Panc1 (cell line): ENCODE measurements at regions not wholly inside any gene's neighbourhood (a gene's known extent, or its start where the extent isn't known, plus 50 kb on each side); places are given as distances from the start of the nearest gene placed in this dataset.

ENCODE experiments used
- ATAC-seq: fragments of 200-7000 bp; cut with Tn5 transposase; 2 replicates; pipeline ENCODE4 v1.9.1; 2020; ENCODE audit warnings: mild to moderate bottlenecking, moderate library complexity
- BruUV-seq: library from RNA; stranded (reverse); fragments of 400-500 nt; replicated peaks from 2 replicates; lab custom pipeline; 2021; lab: Mats Ljungman, UMichigan
- CTCF ChIA-PET: fragments of 300-600 bp; sonication (Branson Sonifier 250); formaldehyde crosslinking; loops from one replicate; lab custom pipeline; 2022; ENCODE audit warnings: antibody characterized with exemption; lab: Charles Lee
- POLR2A ChIA-PET: fragments of 300-600 bp; sonication (Branson Sonifier 250); formaldehyde crosslinking; loops from one replicate; lab custom pipeline; 2022; ENCODE audit warnings: antibody characterized with exemption; lab: Charles Lee
- DNase-seq: peaks from one replicate; pipeline ENCODE4 v3.0.0-alpha.2; 2010; ENCODE audit warnings: low read depth, low spot score
- H3K27ac ChIP-seq: 2 replicates; pipeline ENCODE4 v1.5.1; 2011; ENCODE audit warnings: mild to moderate bottlenecking, low read length, inconsistent platforms
- H3K27me3 ChIP-seq: fragments of 200-500 bp; sonication (Bioruptor generic); 2 replicates; pipeline ENCODE4 v1.6.0; 2014; ENCODE audit warnings: low read length, inconsistent platforms; ENCODE audit not compliant: control insufficient read depth, insufficient read depth
- H3K36me3 ChIP-seq: fragments of 200-500 bp; sonication (Bioruptor generic); 2 replicates; pipeline ENCODE4 v1.5.1; 2014; ENCODE audit warnings: inconsistent platforms, mild to moderate bottlenecking, low read length, moderate library complexity; ENCODE audit not compliant: control insufficient read depth, insufficient read depth
- H3K4me1 ChIP-seq: 2 replicates; pipeline ENCODE4 v1.5.1; 2011; ENCODE audit warnings: inconsistent platforms, mild to moderate bottlenecking, low read length, moderate library complexity; ENCODE audit not compliant: control insufficient read depth, insufficient read depth
- H3K4me3 ChIP-seq, 2 experiments: 2 replicates each; pipeline ENCODE4 v1.5.1; 2011 to 2012; ENCODE audit warnings: low read depth in 2 of 2, low read length in 2 of 2, mild to moderate bottlenecking in 2 of 2, inconsistent platforms in 1 of 2, moderate library complexity in 1 of 2
- H3K9me3 ChIP-seq: fragments of 200-500 bp; sonication (Bioruptor generic); 2 replicates; pipeline ENCODE4 v1.5.1; 2014; ENCODE audit warnings: low read depth, mild to moderate bottlenecking, inconsistent platforms, low read length, moderate library complexity; ENCODE audit not compliant: control insufficient read depth, insufficient read depth
- CTCF ChIP-seq: fragments of 450-650 bp; IDR thresholded peaks from 2 replicates; pipeline ENCODE4 v1.5.1; 2017; ENCODE audit warnings: mild to moderate bottlenecking
- POLR2AphosphoS5 ChIP-seq: IDR thresholded peaks from 2 replicates; pipeline ENCODE4 v1.6.1; 2012; ENCODE audit warnings: mild to moderate bottlenecking, low read depth, low read length, moderate library complexity
- REST ChIP-seq, 2 experiments: IDR thresholded peaks; 2 replicates each; pipeline ENCODE4 v1.6.1; 2011 to 2012; ENCODE audit warnings: low read depth in 2 of 2, control low read depth in 1 of 2, low read length in 1 of 2, mild to moderate bottlenecking in 1 of 2, moderate library complexity in 1 of 2; ENCODE audit not compliant: insufficient read depth in 1 of 2
- SIN3A ChIP-seq: IDR thresholded peaks from 2 replicates; pipeline ENCODE4 v1.6.1; 2012; ENCODE audit warnings: low read depth, mild to moderate bottlenecking, low read length, moderate library complexity, borderline replicate concordance; ENCODE audit not compliant: insufficient read depth
- TCF7L2 ChIP-seq: IDR thresholded peaks from 2 replicates; pipeline ENCODE4 v1.6.1; 2011; ENCODE audit warnings: mild to moderate bottlenecking, low read depth, low read length, inconsistent platforms
- in situ Hi-C: cut with HindIII; loops from 2 replicates; pipeline ENCODE4 v1.10.0; 2016; ENCODE audit warnings: low sequenced_read_pairs, low pct_unique_long_range_greater_than_20kb
- intact Hi-C: fragments of 100-400 bp; cut with micrococcal nuclease; formaldehyde crosslinking; loops from one replicate; pipeline ENCODE4 v1.10.0; 2022; ENCODE audit not compliant: unreplicated experiment

GRCh38 chr10:33509231-33509831 lies 174.9 kb upstream of the NRP1 start:
- H3K4me3 ChIP-seq, result peak overlapping the region in 1 of 2 experiments; percentile 10; a peak in 2 of 4 replicates
- ATAC-seq (peak; percentile 95), DNase-seq (peak; percentile 39)
- BruUV-seq, result no TSS peak
- ChIA-PET POLR2A (no interaction called here), CTCF (no interaction called here)
- intact Hi-C loops, result no loop called here
- in situ Hi-C loops, result no loop called here
- H3K27ac ChIP-seq, result peak overlapping the region; percentile 26; the same call in 1 of the 2 replicates
- H3K9me3 ChIP-seq, result no peaks in the 10 kb centered on the region
- H3K36me3 ChIP-seq, result no peaks in the 10 kb centered on the region
- H3K4me1 ChIP-seq, result peaks cover 7% of the 10 kb centered on the region
- H3K27me3 ChIP-seq, result no peaks in the 10 kb centered on the region
- peak; percentile 59; the same call in 1 of the 2 replicates for TF ChIP-seq TCF7L2
- TF ChIP-seq SIN3A, result no peak

- BruUV-seq, result no TSS peak
- ChIA-PET CTCF (no interaction called here), POLR2A (interaction anchor here (0.7 kb wide), 1 partner anchor 149 kb away, joined by 6 read pairs; no protein-coding TSS in a partner anchor)
- Histone ChIP-seq H3K27me3 (no peaks in the 10 kb centered on the region), H3K9me3 (no peaks in the 10 kb centered on the region), H3K27ac (no peak overlapping the region), H3K4me1 (peaks cover 7% of the 10 kb centered on the region), H3K36me3 (no peaks in the 10 kb centered on the region), H3K4me3 (no peak overlapping the region)
- no peak for TF ChIP-seq SIN3A
- TF ChIP-seq POLR2AphosphoS5, result no peak
- no peak for TF ChIP-seq TCF7L2
- TF ChIP-seq CTCF, result no peak
- no peak for TF ChIP-seq REST (IDR thresholded peaks at IDR 0.05; ENCODE audit: insufficient read depth in 1 of 2, low read depth in 2 of 2, low read length in 1 of 2)
- no peak for ATAC-seq
- DNase-seq, result no peak
- in situ Hi-C loops (no loop called here), intact Hi-C loops (no loop called here)
These were observed 173.4 kb upstream of the NRP1 start for GRCh38 chr10:33507662-33508425.
